ENCODE measurements at regions not wholly inside any gene's neighbourhood (a gene's known extent, or its start where the extent isn't known, plus 50 kb on each side); places are given as distances from the start of the nearest gene placed in this dataset.
A peak's percentile ranks its signal among the peaks of the same experiment; 100 is the strongest.
"Not testable (repeated sequence)": the region's sequence is repeated elsewhere in the genome, so short reads cannot be mapped to it uniquely, and the experiment has no call there.

DNA sequence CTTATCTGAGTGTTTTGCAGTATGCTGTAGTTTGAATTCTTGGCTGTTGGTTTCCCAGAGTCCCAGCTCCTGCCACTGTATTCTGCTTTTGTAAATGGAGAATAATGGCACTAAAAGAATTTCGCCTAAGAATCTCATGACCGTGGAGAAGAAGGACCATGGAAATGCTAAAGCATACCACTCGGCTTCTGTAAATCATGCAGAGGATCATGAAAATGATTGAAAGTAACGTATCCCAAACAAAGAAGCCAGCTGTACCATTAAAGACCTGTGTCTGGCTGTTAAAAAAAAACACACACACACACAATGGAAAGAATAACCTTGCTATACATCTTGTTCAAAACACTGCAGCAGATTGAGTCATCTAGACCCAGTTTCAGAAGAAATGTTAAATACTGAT lies 287.9 kb downstream of the ZNF326 start:
- no peak for DNase-seq

DNA sequence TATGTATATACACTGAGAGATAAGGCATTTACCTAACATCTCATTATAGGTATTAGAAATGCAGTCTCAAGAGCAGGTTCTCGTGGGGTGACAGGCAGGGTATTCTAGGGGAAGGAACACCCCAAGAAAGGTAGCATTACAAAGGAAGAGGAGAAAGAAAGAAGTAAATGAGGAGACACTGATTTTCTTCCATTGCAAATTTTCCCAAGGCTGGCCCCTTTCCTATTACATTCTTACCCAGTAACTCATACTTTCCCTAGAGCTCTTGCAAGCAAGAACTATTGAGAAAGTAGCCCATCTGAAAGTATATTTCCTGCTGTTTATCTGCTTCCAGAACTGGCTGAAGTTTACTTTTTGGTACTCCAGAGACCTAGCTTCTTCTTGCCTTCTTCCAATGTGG lies 287.0 kb downstream of the ZNF326 start:
- not testable (repeated sequence) for DNase-seq

DNA sequence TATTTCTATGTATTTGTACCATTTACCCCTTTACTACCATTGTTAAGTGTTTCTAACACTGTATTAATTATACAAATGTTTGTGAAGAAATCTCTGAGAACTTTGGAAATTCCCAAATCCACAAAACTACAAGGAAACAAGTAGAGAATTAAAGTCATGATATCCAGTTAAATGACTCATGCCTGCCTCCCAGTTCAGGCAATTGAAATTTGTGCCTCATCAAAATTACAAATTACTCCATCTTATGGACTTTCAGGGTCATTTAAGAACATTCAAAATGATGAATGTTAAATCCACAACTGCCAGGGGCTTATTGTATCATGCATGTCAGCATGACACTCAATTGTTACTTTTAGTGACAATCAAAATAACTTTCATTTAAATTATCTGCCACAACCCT lies 282.4 kb downstream of the ZNF326 start:
- no peak for DNase-seq

DNA sequence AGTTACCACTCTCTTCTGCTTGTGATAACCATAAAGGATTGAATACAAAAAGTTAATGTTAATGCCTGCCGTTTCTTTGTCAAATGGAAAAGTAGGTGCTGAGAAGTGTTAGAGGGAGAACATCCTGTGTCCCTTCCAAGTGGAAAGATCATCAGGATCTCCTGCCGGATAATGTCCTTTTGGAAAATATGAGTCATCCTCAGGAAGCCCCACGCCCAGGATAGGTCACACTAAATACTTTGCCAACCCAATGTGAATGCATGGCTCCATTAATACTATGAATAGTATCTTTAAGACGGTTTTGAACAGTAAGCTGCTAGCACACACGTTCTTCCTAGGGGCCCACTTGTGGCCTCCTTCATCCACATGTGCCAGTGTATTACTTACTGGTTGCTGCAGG lies 279.5 kb downstream of the ZNF326 start:
- no peak for DNase-seq

DNA sequence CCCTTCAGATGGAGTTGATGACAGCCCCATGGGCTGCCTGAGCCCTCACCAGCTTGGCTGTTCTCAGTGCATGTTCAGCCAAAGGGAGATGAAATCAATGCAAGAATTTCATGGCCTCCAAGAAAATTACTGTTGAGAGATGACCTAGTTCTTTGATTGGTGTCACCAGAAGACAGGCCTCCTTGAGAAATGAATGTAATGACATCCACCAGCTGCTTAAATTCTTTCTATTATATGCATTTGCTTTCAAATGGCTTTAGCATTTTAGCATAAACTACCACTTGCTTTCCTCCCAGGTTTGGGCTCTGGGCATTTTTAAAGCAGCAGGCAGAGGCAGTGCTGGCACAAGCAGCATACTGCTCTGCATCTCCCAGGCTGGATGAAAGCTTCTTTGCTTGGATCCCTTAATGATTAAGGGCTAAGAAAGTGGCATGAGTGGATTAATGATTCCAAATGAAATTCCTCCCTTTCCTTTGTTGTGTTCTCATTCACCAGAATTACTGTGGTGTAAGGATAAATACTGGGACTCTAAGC lies 278.4 kb downstream of the ZNF326 start:
- DNase-seq, result no peak

DNA sequence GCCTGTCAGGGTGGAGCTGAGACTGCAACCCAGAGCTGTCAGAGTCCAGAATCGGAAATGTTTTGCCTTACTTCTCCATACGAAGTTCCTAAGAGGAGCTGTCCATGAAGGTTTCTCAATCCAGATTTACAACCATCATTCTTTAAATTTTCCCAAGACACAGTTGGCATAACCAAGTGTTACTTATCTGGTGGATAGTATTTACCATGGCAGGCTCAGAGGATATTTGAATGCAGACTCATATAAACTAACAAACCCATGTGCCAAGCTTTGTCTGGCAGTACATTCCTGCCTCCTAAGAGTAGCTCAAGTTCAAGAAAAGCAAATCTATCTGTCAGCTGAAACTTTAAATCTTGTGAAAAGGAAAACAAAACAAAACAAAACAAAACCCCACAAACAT lies 267.9 kb downstream of the ZNF326 start:
- DNase-seq, result no peak

DNA sequence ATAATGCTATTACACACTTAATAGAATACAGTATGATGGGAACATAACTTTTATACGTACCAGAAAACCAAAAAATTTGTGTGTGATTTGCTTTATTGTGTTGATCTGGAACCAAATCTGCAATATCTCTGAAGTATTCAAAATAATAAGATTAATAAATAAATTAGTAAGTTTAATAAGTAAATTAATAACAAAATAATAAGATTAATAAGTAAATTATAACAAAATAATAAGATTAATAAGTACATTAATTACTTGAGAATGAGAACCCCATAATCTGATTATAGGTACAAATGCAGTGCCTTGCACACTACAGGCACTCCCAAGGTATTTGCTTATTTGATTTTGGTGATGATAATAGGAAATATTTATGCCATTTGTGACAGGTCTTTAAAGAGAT lies 267.4 kb downstream of the ZNF326 start:
- DNase-seq, result no peak

DNA sequence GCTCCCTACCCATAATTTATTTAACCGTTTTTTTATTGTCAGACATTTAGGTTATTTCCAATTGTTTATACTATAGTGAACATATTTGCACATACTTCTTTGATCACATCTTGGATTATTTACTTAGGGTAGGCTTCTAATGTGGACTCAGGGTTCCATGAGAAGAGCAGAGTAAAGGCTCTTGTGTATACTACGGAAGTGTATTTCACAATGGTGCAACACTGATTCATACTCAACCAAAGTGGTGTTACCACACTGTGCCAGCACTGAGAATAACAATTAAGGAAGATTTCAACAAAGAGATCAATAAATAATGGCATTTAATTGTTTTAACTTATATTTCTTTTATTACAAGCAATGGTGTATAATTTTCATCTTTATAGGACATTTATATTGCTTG lies 251.2 kb downstream of the ZNF326 start:
- DNase-seq, result no peak

DNA sequence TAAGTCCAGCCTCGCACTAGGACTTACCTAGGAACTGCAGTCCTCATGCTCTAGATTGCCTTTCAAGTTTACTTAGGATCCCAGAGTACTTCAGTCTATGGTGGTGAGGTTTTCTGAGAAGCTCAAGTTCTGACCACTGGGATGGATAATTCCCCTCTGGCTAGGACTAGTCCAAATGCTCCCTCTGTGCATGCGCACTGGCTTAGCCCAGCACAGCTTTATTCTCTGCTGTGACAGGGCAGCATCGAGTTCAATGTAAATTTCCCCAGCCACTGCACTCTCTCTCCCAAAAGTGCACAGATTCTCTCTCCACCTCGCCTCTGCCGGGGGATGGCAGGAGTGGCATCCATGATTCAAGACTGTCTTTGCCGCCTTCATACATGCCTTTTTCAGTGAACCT lies 241.6 kb downstream of the ZNF326 start:
- DNase-seq, result no peak

DNA sequence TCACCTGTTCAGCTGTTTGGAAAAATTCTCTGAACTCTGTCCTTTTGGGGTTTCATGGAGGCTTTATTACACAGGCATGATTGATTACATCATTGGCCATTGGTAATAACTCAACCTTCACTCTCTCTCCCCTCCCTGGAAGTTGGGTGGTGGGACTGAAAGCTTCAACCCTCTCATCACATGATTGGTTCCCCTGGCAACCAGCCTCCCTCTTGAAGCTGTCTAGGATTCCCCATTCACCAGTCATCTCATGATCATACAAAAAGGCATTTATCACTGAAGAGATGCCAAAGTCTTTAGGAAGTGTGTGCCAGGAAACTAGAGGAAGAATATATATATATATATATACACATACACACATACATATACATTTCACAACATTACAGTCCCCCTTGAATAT lies 228.5 kb downstream of the ZNF326 start:
- no peak for DNase-seq

DNA sequence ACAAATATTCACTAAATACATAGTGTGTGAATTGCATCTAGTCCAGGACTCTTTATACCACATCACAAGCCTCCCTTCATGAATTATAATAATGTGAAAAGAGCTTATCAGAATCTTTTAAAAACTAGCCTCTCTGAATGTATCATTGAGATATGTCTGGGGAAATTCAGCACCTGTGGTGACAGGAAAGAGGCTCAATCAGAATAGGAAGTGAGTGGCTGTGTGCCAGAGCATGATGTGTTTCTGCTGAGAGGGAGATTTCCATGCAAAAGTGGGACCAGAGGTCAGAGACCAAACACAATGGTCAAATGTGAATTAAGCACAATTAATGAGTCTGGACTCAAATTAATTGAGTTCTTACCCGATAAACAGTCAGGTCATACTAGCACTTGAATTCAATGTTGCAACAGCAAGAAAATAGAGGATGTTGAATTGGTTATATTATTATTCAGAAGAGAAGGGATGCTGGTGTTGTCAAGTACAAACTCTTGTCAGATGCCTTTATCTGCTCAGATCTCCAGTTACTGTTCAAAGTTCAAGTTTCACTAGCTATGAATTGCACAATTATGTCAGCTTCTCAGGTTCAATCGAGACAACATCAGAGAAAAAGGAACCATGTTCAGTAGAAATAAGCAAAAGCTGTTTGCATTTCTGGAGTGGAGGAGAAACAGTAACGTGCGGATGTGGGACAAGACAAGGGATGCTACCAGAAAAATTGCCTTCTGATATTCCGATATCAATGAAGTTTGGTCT lies 226.2 kb downstream of the ZNF326 start:
- DNase-seq, result peak; percentile 16

DNA sequence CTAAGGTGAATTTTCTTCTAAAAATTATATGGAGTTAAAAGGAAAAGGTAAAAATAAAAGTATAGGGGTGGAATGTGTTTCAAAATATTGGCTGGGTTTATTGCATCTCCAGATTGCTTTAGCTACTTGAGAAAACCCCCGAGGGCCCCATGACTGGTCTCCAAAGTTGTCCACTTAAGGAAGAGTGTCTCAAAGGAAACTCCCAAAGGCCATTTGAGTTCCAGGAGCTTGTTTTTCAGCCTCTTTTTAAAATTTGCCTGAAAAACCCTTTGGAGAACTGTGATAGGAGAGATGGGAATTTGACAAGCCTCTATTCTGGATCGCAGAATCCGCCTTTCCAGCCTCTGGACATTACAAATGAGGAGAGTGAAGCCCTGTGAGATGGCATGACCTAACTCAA lies 225.6 kb downstream of the ZNF326 start:
- DNase-seq, result no peak

DNA sequence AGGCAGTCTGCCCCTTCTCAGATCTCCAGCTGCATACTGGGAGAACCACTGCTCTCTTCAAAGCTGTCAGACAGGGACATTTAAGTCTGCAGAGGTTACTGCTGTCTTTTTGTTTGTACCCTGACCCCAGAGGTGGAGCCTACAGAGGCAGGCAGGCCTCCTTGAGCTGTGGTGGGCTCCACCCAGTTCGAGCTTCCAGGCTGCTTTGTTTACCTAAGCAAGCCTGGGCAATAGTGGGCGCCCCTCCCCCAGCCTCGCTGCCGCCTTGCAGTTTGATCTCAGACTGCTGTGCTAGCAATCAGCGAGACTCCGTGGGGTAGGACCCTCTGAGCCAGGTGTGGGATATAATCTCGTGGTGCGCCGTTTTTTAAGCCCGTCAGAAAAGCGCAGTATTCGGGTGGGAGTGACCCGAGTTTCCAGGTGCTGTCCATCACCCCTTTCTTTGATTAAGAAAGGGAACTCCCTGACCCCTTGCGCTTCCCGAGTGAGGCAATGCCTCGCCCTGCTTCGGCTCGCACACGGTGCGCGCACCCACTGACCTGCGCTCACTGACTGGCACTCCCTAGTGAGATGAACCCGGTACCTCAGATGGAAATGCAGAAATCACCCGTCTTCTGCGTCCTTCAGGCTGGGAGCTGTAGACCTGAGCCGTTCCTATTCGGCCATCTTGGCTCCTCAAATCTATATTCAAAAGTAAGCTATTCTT lies 224.4 kb downstream of the ZNF326 start:
- peak; percentile 33 for DNase-seq

DNA sequence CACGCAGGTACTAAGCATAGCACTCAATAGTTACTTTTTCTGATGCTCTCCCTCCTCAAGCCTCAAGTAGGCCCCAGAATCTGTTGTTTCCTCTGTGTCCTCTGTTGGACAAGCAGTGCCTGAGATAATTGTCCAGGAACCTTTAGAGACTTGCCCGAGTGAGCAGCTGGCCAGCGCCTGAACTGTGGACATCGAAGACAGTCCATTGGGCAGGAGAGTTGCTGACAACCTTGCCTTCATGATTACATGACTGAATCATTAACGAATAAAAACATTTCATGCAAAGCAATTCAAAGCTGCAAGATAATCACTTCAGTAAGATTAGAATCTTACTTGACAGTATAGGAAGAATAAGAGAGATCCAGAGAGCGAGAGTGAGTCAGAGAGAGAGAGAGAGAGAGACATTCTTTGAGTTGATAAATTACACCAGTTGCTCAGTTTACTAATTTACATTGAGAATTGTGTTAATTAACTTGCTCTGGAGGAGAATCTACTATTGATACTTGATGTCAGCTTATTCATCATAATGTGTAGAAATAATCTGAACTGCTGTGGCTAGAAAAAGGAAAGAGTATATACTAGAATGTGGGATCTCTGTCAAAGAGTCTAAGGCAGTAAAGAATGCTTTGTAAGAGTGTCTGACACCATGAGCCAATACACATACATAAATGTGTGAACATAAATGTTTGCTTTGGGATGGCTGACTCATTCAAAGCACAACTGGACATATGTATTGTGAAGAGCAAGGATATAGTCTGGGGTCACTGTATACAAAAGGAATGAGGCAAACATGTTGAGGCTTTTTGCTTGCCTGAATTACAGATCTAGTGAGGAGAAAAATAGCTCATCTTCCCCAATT lies 216.0 kb downstream of the ZNF326 start:
- DNase-seq, result peak; percentile 17

DNA sequence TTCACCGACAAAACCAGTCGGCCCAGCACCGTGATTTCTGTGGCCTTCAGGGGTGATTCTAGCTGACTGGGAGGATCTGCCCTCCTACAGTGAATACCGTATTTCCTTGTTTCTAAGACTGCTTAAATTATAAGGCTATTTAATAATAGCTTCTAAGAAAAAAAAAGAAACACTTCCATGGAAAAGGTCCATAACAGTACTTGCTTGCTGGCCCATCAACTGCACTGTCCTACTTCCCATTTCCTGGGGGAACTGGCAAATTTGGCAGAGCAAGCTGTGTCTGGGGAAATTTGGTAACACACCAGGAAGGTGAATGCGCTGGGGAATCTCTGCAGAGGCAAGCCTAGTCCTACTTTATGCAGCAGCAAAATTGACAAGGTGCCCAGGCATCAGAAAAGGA lies 214.0 kb downstream of the ZNF326 start:
- DNase-seq, result no peak

DNA sequence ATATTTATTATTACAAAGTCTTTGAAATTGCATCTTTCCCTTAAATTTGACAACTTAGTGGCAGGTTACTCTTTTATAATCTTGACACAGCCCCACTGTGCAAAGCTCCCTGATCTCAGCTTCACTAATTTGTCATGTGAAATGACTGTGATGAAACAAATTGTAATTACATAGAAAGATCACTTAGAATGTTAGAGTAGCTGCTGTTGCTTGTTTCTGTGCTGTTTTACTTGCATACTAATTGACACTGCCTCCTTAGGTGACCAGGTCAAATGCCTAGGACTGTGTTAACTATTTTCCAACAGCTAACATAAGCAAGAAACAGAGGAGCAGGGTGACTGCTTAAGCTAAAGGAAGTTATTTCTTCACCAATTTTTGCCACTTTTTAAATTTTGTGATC lies 211.3 kb downstream of the ZNF326 start:
- no peak for DNase-seq

DNA sequence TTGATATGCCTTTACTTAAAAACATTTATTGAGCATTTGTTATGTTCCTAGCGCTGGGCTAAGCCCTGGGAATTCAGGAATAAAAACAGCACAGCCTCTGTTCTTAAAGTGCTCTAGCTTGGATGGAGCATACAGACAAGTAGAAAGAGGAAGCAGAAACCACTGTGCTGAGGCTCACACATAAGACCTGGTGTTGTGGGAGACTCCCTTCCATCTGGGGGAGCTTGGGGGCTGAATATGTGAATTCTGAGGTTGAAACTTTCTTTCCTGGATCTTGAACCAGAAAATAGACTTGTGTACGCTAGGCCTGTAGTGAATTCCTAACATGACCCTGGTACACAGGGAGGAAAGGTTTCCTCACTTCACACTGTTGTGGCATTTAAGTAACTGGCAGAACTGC lies 209.9 kb downstream of the ZNF326 start:
- DNase-seq, result no peak

DNA sequence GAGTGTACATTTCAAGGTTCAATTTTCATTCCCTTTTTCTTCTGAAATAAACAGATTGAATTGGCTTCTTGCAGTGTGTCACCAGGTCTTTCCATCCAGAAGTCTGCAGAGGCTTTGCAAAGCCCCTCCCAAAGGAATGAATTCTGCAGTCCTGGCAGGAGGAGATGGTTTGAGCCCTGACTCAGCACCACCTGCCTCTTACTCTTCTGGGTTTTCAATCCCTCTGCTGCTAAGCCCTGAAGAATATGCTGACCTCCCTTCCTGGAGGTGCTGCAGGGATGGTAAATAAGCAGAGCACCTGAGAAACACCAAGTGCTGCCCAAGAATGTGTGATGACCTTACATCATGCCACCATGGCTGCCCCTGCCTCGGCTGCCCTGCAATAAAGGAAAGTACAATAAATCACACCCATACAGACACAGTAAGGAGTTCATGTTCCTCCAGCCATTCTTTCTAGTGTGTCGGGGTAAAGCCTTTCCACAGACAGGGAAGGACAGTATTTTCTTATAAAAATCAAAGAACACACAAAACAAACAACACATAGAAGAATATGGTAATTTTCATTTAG lies 209.2 kb downstream of the ZNF326 start:
- no peak for DNase-seq

DNA sequence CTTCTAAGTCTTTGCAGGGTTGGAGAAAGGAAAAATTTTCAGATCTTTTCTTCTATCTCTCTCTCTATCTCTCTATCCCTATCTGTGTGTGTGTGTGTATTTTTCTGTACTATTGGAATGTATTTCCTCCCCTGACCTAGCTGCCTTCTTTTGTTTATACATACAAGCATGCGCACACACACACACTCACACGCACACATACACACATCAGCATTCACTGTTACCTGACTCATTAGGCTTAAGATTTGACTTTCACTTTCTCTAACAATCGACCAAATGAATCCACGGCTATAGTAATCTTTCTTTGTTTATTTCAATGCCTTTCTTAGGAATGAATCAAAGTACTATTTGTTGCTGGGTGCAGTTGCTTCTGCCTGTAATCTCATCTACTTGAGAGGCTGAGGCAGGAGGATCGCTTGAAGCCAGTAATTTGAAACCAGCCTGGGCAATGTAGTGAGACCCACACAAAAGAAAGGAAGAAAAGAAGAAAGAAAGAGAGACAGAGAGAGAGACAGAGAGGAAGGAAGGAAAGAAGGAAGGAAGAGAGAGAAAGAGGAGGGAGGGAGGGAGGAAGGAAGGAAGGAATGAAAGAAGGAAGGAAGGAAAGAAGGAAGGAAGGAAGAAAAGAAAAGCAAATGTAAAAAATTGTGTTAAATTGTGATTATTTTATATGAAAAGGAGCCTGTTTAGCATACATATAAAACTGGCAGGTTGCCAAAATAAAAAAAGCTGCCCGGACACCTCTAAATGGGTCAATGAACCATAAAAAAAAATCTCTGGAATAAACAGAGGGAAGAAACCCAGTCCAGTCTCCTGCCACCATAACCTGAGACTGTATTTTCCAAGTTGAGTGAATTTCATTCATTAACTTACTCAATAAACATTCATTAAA lies 206.8 kb downstream of the ZNF326 start:
- DNase-seq, result no peak

DNA sequence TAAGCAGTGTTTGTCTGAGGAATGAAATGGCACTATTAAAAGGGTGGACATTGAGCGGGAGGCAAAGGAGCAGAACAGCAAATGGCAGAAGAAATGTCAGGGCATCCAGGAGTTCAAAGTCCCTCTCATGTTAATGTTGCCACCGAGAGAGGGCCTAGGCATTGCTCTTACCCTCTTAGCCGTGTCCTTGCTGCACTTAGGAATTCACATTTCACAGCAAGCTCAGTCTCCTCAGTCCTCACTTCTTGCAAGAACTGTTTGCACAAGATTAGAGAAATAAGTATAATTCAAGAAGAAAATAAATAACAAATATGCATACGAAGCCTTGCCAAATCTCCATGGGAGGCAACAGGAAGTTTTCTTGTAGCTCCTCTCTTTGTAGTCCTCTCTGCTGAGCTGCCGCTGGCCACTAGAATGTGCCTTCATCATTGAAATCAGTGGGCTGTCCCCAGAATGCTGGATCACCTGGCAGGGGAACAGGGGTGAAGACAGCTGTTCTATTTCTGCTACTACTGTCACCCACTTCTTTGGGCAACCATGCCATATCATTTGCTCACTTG lies 205.8 kb downstream of the ZNF326 start:
- no peak for DNase-seq

DNA sequence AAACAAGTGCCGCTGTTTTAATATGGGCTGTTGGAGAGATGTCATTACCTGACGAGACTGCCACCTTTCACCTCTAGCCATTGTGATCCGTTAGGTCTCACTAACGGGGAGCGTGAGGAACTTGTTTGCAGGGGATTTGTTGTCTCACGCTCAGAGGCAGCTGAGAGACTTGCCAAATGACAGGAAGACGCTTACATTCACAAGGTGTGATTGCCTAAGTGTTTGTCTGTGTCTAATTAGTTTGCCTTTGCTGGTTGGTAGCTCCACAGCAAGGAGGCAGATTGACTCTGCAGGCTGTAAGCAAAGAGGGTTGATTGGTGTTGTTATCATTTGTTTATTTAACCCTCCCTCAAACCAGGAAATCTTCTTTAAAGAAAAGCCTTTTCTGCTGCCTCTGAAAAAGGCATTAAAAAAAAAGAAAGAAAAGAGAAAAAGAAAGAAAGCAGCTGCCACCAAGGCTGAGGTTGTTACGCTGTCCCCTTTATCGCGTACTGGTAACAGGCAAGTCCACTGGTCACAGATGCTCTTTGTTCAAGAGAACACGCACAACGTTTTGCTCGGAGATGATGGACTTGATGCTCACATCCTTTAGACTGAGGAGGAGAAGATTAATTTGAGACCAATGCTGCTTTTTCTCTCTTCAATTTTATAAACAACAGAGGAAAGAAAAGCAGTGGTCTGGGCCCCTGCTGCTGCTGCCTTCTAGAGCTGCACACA lies 203.9 kb downstream of the ZNF326 start:
- DNase-seq, result peak; percentile 92
